WTC11 (cell line): ENCODE measurements at regions not wholly inside any gene's neighbourhood (a gene's known extent, or its start where the extent isn't known, plus 50 kb on each side); places are given as distances from the start of the nearest gene placed in this dataset.

Experiments used
- ATAC-seq: fragments of 200-7000 bp; cut with Tn5 transposase; 2 replicates; pipeline ENCODE4 v1.10.0; 2021; ENCODE audit warnings: mild to moderate bottlenecking, moderate library complexity
- CTCF ChIA-PET: fragments of 300-600 bp; sonication (Branson Sonifier 250); formaldehyde crosslinking; loops from one replicate; lab custom pipeline; 2021; ENCODE audit warnings: antibody characterized with exemption; lab: Charles Lee
- POLR2A ChIA-PET: fragments of 350-600 bp; sonication (Branson Sonifier 250); formaldehyde crosslinking; loops from one replicate; lab custom pipeline; 2021; ENCODE audit warnings: antibody characterized with exemption; lab: Charles Lee
- DNase-seq: peaks from one replicate; pipeline ENCODE4 v3.0.0; 2021; ENCODE audit warnings: low spot score
- H3K27ac Mint-ChIP-seq: 2 replicates; pipeline ENCODE4 v1.8.0; 2021; ENCODE audit warnings: mixed read lengths
- H3K27me3 Mint-ChIP-seq: 2 replicates; pipeline ENCODE4 v1.8.0; 2021; ENCODE audit warnings: low read depth, mild to moderate bottlenecking, moderate library complexity, mixed read lengths
- H3K36me3 Mint-ChIP-seq: 2 replicates; pipeline ENCODE4 v1.8.0; 2021; ENCODE audit warnings: mixed read lengths
- H3K4me1 Mint-ChIP-seq: 2 replicates; pipeline ENCODE4 v1.8.0; 2022; ENCODE audit warnings: mixed read lengths
- H3K4me3 Mint-ChIP-seq: 2 replicates; pipeline ENCODE4 v1.8.0; 2021; ENCODE audit warnings: mild to moderate bottlenecking, moderate library complexity, mixed read lengths
- H3K9me3 Mint-ChIP-seq: 2 replicates; pipeline ENCODE4 v1.8.0; 2021; ENCODE audit warnings: mixed read lengths
- ATF1 ChIP-seq: sonication (generic); formaldehyde crosslinking; IDR thresholded peaks from 2 replicates; pipeline ENCODE4 v1.8.1; 2023; ENCODE audit warnings: mild to moderate bottlenecking, moderate library complexity, missing genetic modification reagents
- GABPB1 ChIP-seq: sonication (generic); formaldehyde crosslinking; IDR thresholded peaks from 2 replicates; pipeline ENCODE4 v1.8.1; 2023; ENCODE audit warnings: mild to moderate bottlenecking, missing genetic modification reagents
- KAT7 ChIP-seq: sonication (generic); formaldehyde crosslinking; IDR thresholded peaks from 2 replicates; pipeline ENCODE4 v1.8.1; 2023; ENCODE audit warnings: missing genetic modification reagents, mild to moderate bottlenecking, borderline replicate concordance
- MXD4 ChIP-seq: fragments of 250-450 bp; sonication (Bioruptor Pico); IDR thresholded peaks from 2 replicates; pipeline ENCODE4 v1.8.0; 2021; ENCODE audit warnings: mild to moderate bottlenecking, moderate library complexity, borderline replicate concordance
- NFATC4 ChIP-seq: fragments of 250-450 bp; sonication (Bioruptor Pico); IDR thresholded peaks from 2 replicates; pipeline ENCODE4 v1.9.0; 2021; ENCODE audit warnings: mild to moderate bottlenecking
- NFYB ChIP-seq: sonication (generic); formaldehyde crosslinking; conservative IDR thresholded peaks from 2 replicates; pipeline ENCODE4 v1.8.0; 2022; ENCODE audit warnings: low read depth, missing genetic modification reagents
- OVOL2 ChIP-seq: fragments of 250-450 bp; sonication (Bioruptor Pico); IDR thresholded peaks from 2 replicates; pipeline ENCODE4 v1.9.0; 2021; ENCODE audit warnings: mild to moderate bottlenecking, borderline replicate concordance
- PRRX2 ChIP-seq: fragments of 250-450 bp; sonication (Bioruptor Pico); IDR thresholded peaks from 2 replicates; pipeline ENCODE4 v1.8.0; 2021; ENCODE audit warnings: mild to moderate bottlenecking
- RELA ChIP-seq: sonication (generic); formaldehyde crosslinking; IDR thresholded peaks from 2 replicates; pipeline ENCODE4 v1.8.1; 2022; ENCODE audit warnings: missing genetic modification reagents, mild to moderate bottlenecking, borderline replicate concordance
- TEAD4 ChIP-seq: sonication (generic); formaldehyde crosslinking; IDR thresholded peaks from 2 replicates; pipeline ENCODE4 v1.8.0; 2022; ENCODE audit warnings: mild to moderate bottlenecking, missing genetic modification reagents
- ZNF138 ChIP-seq: sonication (generic); formaldehyde crosslinking; conservative IDR thresholded peaks from 2 replicates; pipeline ENCODE4 v1.8.1; 2022; ENCODE audit warnings: mild to moderate bottlenecking, moderate library complexity, missing genetic modification reagents
- ZNF232 ChIP-seq: sonication (generic); formaldehyde crosslinking; IDR thresholded peaks from 2 replicates; pipeline ENCODE4 v1.8.0; 2022; ENCODE audit warnings: mild to moderate bottlenecking, missing genetic modification reagents
- ZNF263 ChIP-seq: sonication (generic); formaldehyde crosslinking; IDR thresholded peaks from 2 replicates; pipeline ENCODE4 v1.8.1; 2022; ENCODE audit warnings: low read depth, mild to moderate bottlenecking, moderate library complexity, missing genetic modification reagents
- TF ChIP-seq, protein P1 (sequence below): sonication (generic); formaldehyde crosslinking; IDR thresholded peaks from 2 replicates; pipeline ENCODE4 v1.8.1; 2022; ENCODE audit warnings: missing genetic modification reagents, borderline replicate concordance
- TF ChIP-seq, protein P2 (sequence below): fragments of 250-450 bp; sonication (Bioruptor Pico); IDR thresholded peaks from 2 replicates; pipeline ENCODE4 v2.1.2; 2022; ENCODE audit warnings: mild to moderate bottlenecking, moderate library complexity
- TF ChIP-seq, protein P3 (sequence below): fragments of 200-600 bp; IDR thresholded peaks from 2 replicates; pipeline ENCODE4 v1.8.0; 2022; ENCODE audit warnings: antibody characterized with exemption
- TF ChIP-seq, protein P4 (sequence below): fragments of 250-450 bp; sonication (Bioruptor Pico); IDR thresholded peaks from 2 replicates; pipeline ENCODE4 v1.9.0; 2021; ENCODE audit warnings: moderate library complexity, mild to moderate bottlenecking, inconsistent platforms, borderline replicate concordance
- TF ChIP-seq, protein P5 (sequence below): sonication (generic); formaldehyde crosslinking; IDR thresholded peaks from 2 replicates; pipeline ENCODE4 v1.8.1; 2022; ENCODE audit warnings: mild to moderate bottlenecking, missing genetic modification reagents, moderate library complexity, borderline replicate concordance

DNA sequence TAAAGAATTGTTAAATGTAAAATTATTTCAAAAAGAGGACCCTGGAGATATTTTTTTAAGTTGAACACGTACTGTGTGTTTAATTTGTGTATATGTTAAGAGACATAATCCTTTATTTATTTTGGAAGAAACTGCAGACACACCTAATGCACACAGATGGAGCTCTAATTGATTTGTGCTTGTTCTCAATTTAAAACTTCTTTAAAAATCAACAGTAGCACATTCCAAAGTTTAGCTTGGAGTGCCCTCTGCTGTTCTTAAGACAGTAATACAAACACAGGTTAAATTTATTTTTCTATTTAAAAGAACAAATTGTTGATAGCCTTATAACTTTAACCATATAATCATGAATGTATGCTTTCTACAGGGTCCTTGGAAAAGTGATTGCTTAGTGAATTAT lies 277.6 kb upstream of the ADAMTS16 start:
- POLR2A ChIA-PET, result no interaction called here
- no peaks in the 10 kb centered on the region for H3K4me1 Mint-ChIP-seq

DNA sequence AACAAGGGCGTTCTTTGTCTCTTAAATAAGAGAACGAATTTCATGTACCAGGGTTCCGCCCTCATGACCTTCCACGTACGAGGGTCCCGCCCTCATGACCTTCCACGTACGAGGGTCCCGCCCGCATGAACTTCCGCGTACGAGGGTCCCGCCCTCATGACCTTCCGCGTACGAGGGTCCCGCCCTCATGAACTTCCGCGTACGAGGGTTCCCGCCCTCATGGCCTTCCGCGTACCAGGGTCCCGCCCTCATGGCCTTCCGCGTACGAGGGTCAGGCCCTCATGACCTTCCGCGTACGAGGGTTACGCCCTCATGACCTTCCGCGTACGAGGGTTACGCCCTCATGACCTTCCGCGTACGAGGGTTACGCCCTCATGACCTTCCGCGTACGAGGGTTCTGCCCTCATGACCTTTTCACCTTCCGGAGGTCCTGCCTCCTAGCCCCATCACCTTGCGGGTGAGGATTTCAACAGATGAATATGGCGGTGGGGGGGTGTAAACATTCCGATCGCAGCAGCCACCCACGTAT lies 273.9 kb upstream of the ADAMTS16 start:
- ATAC-seq (no peak), DNase-seq (no peak)
- ChIA-PET CTCF (no interaction called here), POLR2A (no interaction called here)
- TF ChIP-seq GABPB1 (CRISPR knock-in tag) (no peak), ZNF232 (no peak), MXD4 (CRISPR knock-in tag) (no peak), NFYB (CRISPR knock-in tag) (no peak)
- TF ChIP-seq, protein P1, sequence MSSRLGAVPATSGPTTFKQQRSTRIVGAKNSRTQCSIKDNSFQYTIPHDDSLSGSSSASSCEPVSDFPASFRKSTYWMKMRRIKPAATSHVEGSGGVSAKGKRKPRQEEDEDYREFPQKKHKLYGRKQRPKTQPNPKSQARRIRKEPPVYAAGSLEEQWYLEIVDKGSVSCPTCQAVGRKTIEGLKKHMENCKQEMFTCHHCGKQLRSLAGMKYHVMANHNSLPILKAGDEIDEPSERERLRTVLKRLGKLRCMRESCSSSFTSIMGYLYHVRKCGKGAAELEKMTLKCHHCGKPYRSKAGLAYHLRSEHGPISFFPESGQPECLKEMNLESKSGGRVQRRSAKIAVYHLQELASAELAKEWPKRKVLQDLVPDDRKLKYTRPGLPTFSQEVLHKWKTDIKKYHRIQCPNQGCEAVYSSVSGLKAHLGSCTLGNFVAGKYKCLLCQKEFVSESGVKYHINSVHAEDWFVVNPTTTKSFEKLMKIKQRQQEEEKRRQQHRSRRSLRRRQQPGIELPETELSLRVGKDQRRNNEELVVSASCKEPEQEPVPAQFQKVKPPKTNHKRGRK (CRISPR knock-in tag), result no peak
- TF ChIP-seq, protein P2, sequence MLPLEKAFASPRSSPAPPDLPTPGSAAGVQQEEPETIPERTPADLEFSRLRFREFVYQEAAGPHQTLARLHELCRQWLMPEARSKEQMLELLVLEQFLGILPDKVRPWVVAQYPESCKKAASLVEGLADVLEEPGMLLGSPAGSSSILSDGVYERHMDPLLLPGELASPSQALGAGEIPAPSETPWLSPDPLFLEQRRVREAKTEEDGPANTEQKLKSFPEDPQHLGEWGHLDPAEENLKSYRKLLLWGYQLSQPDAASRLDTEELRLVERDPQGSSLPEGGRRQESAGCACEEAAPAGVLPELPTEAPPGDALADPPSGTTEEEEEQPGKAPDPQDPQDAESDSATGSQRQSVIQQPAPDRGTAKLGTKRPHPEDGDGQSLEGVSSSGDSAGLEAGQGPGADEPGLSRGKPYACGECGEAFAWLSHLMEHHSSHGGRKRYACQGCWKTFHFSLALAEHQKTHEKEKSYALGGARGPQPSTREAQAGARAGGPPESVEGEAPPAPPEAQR, result no peak
- Mint-ChIP-seq H3K36me3 (no peaks in the 10 kb centered on the region), H3K27ac (no peak overlapping the region), H3K27me3 (no peaks in the 10 kb centered on the region; the same call in 1 of the 2 replicates), H3K9me3 (0 out of 2 replicates have a peak, but pooled peaks cover 9% of the 10 kb centered on the region), H3K4me3 (no peak overlapping the region), H3K4me1 (peaks cover 8% of the 10 kb centered on the region; the same call in 1 of the 2 replicates)

More for the DNA sequence above, 277.6 kb upstream of the ADAMTS16 start:
- Mint-ChIP-seq H3K27ac (no peak overlapping the region), H3K4me3 (no peak overlapping the region), H3K9me3 (0 out of 2 replicates have a peak, but pooled peaks cover 9% of the 10 kb centered on the region), H3K36me3 (no peaks in the 10 kb centered on the region), H3K27me3 (no peaks in the 10 kb centered on the region; the same call in 1 of the 2 replicates)
- no peak for DNase-seq
- ATAC-seq, result peak; percentile 52
- CTCF ChIA-PET, result interaction anchor here (0.6 to 1.2 kb wide), 13 partner anchors 10 to 858 kb away, joined by 3 to 9 read pairs (median 4); partner anchors contain the start of gene ICE1
- TF ChIP-seq, protein P3, sequence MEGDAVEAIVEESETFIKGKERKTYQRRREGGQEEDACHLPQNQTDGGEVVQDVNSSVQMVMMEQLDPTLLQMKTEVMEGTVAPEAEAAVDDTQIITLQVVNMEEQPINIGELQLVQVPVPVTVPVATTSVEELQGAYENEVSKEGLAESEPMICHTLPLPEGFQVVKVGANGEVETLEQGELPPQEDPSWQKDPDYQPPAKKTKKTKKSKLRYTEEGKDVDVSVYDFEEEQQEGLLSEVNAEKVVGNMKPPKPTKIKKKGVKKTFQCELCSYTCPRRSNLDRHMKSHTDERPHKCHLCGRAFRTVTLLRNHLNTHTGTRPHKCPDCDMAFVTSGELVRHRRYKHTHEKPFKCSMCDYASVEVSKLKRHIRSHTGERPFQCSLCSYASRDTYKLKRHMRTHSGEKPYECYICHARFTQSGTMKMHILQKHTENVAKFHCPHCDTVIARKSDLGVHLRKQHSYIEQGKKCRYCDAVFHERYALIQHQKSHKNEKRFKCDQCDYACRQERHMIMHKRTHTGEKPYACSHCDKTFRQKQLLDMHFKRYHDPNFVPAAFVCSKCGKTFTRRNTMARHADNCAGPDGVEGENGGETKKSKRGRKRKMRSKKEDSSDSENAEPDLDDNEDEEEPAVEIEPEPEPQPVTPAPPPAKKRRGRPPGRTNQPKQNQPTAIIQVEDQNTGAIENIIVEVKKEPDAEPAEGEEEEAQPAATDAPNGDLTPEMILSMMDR, result peak; percentile 41; the same call in 1 of the 2 replicates
- TF ChIP-seq RELA (CRISPR knock-in tag), result no peak

DNA sequence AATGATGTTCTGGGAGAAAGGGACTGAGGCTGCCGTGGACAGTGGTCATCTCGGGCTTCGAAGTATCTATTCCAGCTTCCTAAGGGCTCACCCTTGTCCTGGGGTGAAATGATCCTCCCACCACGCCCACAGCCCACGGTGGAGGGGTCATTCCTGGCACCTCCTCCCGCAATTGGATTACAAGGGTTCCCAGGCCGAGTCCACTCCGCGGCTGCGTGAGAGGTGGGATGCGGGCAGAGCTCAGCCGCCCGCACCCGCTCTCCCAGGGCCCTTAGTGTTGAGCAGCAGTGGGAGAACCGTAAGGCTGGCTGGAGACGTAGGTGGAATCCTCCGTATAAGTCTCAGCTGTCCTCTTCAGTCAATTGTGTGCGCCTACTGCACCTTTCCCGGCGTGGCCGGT lies 273.3 kb upstream of the ADAMTS16 start:
- TF ChIP-seq TEAD4 (CRISPR knock-in tag) (no peak), PRRX2 (CRISPR knock-in tag) (no peak), OVOL2 (CRISPR knock-in tag) (no peak), ZNF138 (CRISPR knock-in tag) (no peak), KAT7 (CRISPR knock-in tag) (no peak), ZNF263 (CRISPR knock-in tag) (no peak), ATF1 (no peak), NFATC4 (CRISPR knock-in tag) (no peak)
- TF ChIP-seq, protein P4, sequence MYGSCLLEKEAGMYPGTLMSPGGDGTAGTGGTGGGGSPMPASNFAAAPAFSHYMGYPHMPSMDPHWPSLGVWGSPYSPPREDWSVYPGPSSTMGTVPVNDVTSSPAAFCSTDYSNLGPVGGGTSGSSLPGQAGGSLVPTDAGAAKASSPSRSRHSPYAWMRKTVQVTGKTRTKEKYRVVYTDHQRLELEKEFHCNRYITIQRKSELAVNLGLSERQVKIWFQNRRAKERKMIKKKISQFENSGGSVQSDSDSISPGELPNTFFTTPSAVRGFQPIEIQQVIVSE (CRISPR knock-in tag), result no peak
- TF ChIP-seq, protein P5, sequence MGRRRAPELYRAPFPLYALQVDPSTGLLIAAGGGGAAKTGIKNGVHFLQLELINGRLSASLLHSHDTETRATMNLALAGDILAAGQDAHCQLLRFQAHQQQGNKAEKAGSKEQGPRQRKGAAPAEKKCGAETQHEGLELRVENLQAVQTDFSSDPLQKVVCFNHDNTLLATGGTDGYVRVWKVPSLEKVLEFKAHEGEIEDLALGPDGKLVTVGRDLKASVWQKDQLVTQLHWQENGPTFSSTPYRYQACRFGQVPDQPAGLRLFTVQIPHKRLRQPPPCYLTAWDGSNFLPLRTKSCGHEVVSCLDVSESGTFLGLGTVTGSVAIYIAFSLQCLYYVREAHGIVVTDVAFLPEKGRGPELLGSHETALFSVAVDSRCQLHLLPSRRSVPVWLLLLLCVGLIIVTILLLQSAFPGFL, result no peak
- CTCF ChIA-PET, result no interaction called here
- no peak overlapping the region for H3K4me3 Mint-ChIP-seq

More for the DNA sequence above, 273.3 kb upstream of the ADAMTS16 start:
- Mint-ChIP-seq H3K9me3 (0 out of 2 replicates have a peak, but pooled peaks cover 9% of the 10 kb centered on the region), H3K27ac (no peak overlapping the region), H3K4me1 (peaks cover 8% of the 10 kb centered on the region; the same call in 1 of the 2 replicates), H3K27me3 (no peaks in the 10 kb centered on the region; the same call in 1 of the 2 replicates), H3K36me3 (no peaks in the 10 kb centered on the region)
- POLR2A ChIA-PET, result no interaction called here
- DNase-seq (no peak), ATAC-seq (no peak)
